GM12873 (cell line): ENCODE measurements at regions not wholly inside any gene's neighbourhood (a gene's known extent, or its start where the extent isn't known, plus 50 kb on each side); places are given as distances from the start of the nearest gene placed in this dataset.

Experiments
- CTCF ChIP-seq: IDR thresholded peaks from 2 replicates; pipeline ENCODE4 v1.5.1; 2012; ENCODE audit warnings: low read depth, mild to moderate bottlenecking, moderate library complexity, low read length, control low read depth; ENCODE audit not compliant: insufficient read depth; ENCODE audit errors: missing control alignments

GRCh38 chr2:449246-450067 lies 161.6 kb upstream of the ALKAL2 start:
- TF ChIP-seq CTCF, result no peak

GRCh38 chr2:447902-448665 lies 160.2 kb upstream of the ALKAL2 start:
- TF ChIP-seq CTCF, result no peak

GRCh38 chr2:446963-447530 lies 159.2 kb upstream of the ALKAL2 start:
- TF ChIP-seq CTCF, result no peak

- no peak for TF ChIP-seq CTCF
Measured at GRCh38 chr2:446303-446874, 158.5 kb upstream of the ALKAL2 start.

GRCh38 chr2:445896-446295 lies 158.0 kb upstream of the ALKAL2 start:
- no peak for TF ChIP-seq CTCF

GRCh38 chr2:444937-445884 lies 157.3 kb upstream of the ALKAL2 start:
- TF ChIP-seq CTCF, result no peak
